HepG2 (cell line): ENCODE measurements at regions not wholly inside any gene's neighbourhood (a gene's known extent, or its start where the extent isn't known, plus 50 kb on each side); places are given as distances from the start of the nearest gene placed in this dataset.

Experiments
- ATAC-seq: fragments of 200-7000 bp; cut with Tn5 transposase; 3 replicates; pipeline ENCODE4 v1.9.1; 2020; ENCODE audit warnings: mild to moderate bottlenecking, moderate library complexity
- BruUV-seq: library from RNA; stranded (reverse); fragments of 400-500 nt; replicated peaks from 2 replicates; lab custom pipeline; 2021; lab: Mats Ljungman, UMichigan
- CTCF ChIA-PET: fragments of 300-600 bp; formaldehyde crosslinking; extraction: SDS; loops from one replicate; lab custom pipeline; 2021; ENCODE audit warnings: low total read pairs, inconsistent platforms, low intra/inter-chr PET ratio; lab: Yijun Ruan, JAX
- POLR2A ChIA-PET: fragments of 350-600 bp; sonication (Branson Sonifier 250); formaldehyde crosslinking; loops from one replicate; lab custom pipeline; 2020; ENCODE audit warnings: antibody characterized with exemption, inconsistent platforms; lab: Yijun Ruan, JAX
- DNase-seq: peaks from one replicate; pipeline ENCODE4 v3.0.0-alpha.2; 2015; ENCODE audit warnings: low spot score
- FAIRE-seq: peaks from 3 replicates; lab custom pipeline; 2011; peaks lifted over from hg19 to GRCh38; lab: Jason Lieb, UNC
- H2AFZ ChIP-seq: one replicate; pipeline ENCODE4 v1.6.1; 2011; ENCODE audit warnings: low read length, inconsistent platforms
- H3K27ac ChIP-seq: fragments of 300-600 bp; 3 replicates; pipeline ENCODE4 v1.8.0; 2011; ENCODE audit warnings: mixed run types, mild to moderate bottlenecking, mixed read lengths, low read length, inconsistent platforms; ENCODE audit not compliant: insufficient read depth; ENCODE audit errors: extremely low read length
- H3K27me3 ChIP-seq, 2 experiments: fragments of 200-600 bp in 1 of 2; 2 replicates in 1 of 2; 3 replicates in 1 of 2; pipeline versions ENCODE4 v1.6.0 to v1.8.0; 2011; ENCODE audit warnings: low read length in 2 of 2, mild to moderate bottlenecking in 2 of 2, moderate library complexity in 2 of 2, inconsistent platforms in 1 of 2; ENCODE audit not compliant: insufficient read depth in 2 of 2, control insufficient read depth in 1 of 2
- H3K36me3 ChIP-seq, 2 experiments: fragments of 200-600 bp in 1 of 2; replicated peaks in 1 of 2; 2 replicates in 1 of 2; 3 replicates in 1 of 2; pipeline versions ENCODE4 v1.5.1 to v1.8.0; 2011; ENCODE audit warnings: low read length in 2 of 2, inconsistent platforms in 1 of 2; ENCODE audit not compliant: insufficient read depth in 2 of 2, control insufficient read depth in 1 of 2
- H3K4me1 ChIP-seq: 2 replicates; pipeline ENCODE4 v1.5.1; 2012; ENCODE audit warnings: low read length, inconsistent platforms; ENCODE audit not compliant: insufficient read depth
- H3K4me2 ChIP-seq: 2 replicates; pipeline ENCODE4 v1.6.0; 2011; ENCODE audit warnings: low read depth, low read length, inconsistent platforms
- H3K4me3 ChIP-seq, 3 experiments: fragments of 200-600 bp in 1 of 3; sonication (generic), shearing (Covaris generic) in 1 of 3; replicated peaks in 1 of 3; 2 replicates each; pipeline ENCODE4 v1.5.1; 2011 to 2016; ENCODE audit warnings: low read length in 3 of 3, inconsistent platforms in 2 of 3, low read depth in 2 of 3, mild to moderate bottlenecking in 2 of 3, control low read depth in 1 of 3, mixed read lengths in 1 of 3; ENCODE audit not compliant: insufficient read depth in 1 of 3
- H3K79me2 ChIP-seq: one replicate; pipeline ENCODE4 v1.6.1; 2011; ENCODE audit warnings: low read length, inconsistent platforms; ENCODE audit not compliant: insufficient read depth
- H3K9ac ChIP-seq: 2 replicates; pipeline ENCODE4 v1.6.0; 2011; ENCODE audit warnings: mild to moderate bottlenecking, low read depth, low read length, inconsistent platforms; ENCODE audit not compliant: insufficient read depth
- H3K9me3 ChIP-seq: 2 replicates; pipeline ENCODE4 v1.5.1; 2012; ENCODE audit warnings: mild to moderate bottlenecking, low read length
- H4K20me1 ChIP-seq: 2 replicates; pipeline ENCODE4 v1.6.0; 2011; ENCODE audit warnings: inconsistent platforms, mild to moderate bottlenecking, low read length, moderate library complexity; ENCODE audit not compliant: insufficient read depth
- ARNT2 ChIP-seq: sonication (generic); formaldehyde crosslinking; IDR thresholded peaks from 2 replicates; pipeline ENCODE4 v1.8.0; 2022; ENCODE audit warnings: mild to moderate bottlenecking, low read depth, missing genetic modification reagents, moderate library complexity
- HNF4A ChIP-seq: sonication (generic); formaldehyde crosslinking; IDR thresholded peaks from 2 replicates; pipeline ENCODE4 v1.4.0; 2020; ENCODE audit warnings: missing genetic modification reagents
- IKZF5 ChIP-seq: IDR thresholded peaks from 2 replicates; pipeline ENCODE4 v1.6.1; 2018; ENCODE audit warnings: missing genetic modification reagents, mild to moderate bottlenecking, missing compliant biosample characterization
- MAZ ChIP-seq, 2 experiments: sonication (generic) in 1 of 2; formaldehyde crosslinking in 1 of 2; IDR thresholded peaks; 2 replicates each; pipeline versions ENCODE4 v1.5.0 to v1.6.1; 2012 to 2020; ENCODE audit warnings: low read depth in 2 of 2, mild to moderate bottlenecking in 2 of 2, borderline replicate concordance in 1 of 2, improper control_type of control experiment in 1 of 2, low read length in 1 of 2, missing genetic modification reagents in 1 of 2, moderate library complexity in 1 of 2
- ZEB1 ChIP-seq: IDR thresholded peaks from 2 replicates; pipeline ENCODE4 v1.6.1; 2012; ENCODE audit warnings: mild to moderate bottlenecking, low read depth, inconsistent platforms; ENCODE audit not compliant: insufficient replicate concordance
- ZNF512B ChIP-seq: sonication (generic); formaldehyde crosslinking; IDR thresholded peaks from 2 replicates; pipeline ENCODE4 v1.5.1; 2020; ENCODE audit warnings: missing genetic modification reagents, mild to moderate bottlenecking, borderline replicate concordance
- ZNF709 ChIP-seq: sonication (generic); formaldehyde crosslinking; IDR thresholded peaks from 2 replicates; pipeline ENCODE4 v1.5.0; 2020; ENCODE audit warnings: mild to moderate bottlenecking, missing genetic modification reagents
- ZNF773 ChIP-seq: sonication (generic); formaldehyde crosslinking; IDR thresholded peaks from 2 replicates; pipeline ENCODE4 v1.4.0; 2020; ENCODE audit warnings: missing genetic modification reagents, borderline replicate concordance
- WGBS: methylation state at CpG from one replicate; pipeline ENCODE4 v1.1.6; 2017; ENCODE audit warnings: low lambda C conversion rate; 5-methylcytosine and 5-hydroxymethylcytosine counted together
- in situ Hi-C: cut with HindIII; loops from 2 replicates; pipeline ENCODE4 v1.10.0; 2017; ENCODE audit warnings: low pct_unique_long_range_greater_than_20kb; ENCODE audit not compliant: extremely low pct_ligation_motif_present
- intact Hi-C: fragments of 100-400 bp; cut with micrococcal nuclease; formaldehyde crosslinking; loops from one replicate; pipeline ENCODE4 v1.10.0; 2022; ENCODE audit not compliant: unreplicated experiment

GRCh38 chr14:55772486-55772885 lies 192.5 kb downstream of the KTN1 start (continued):
- TF ChIP-seq ARNT2 (CRISPR knock-in tag) (no peak), MAZ (IDR thresholded peaks at IDR 0.05; ENCODE audit: borderline replicate concordance, low read depth, low read length) (no peak), MAZ (CRISPR knock-in tag; IDR thresholded peaks at IDR 0.05; ENCODE audit: low read depth) (no peak), ZEB1 (no peak), ZNF512B (CRISPR knock-in tag) (no peak), ZNF773 (CRISPR knock-in tag) (no peak), ZNF709 (no peak)
- TF ChIP-seq, all 625 proteins: peak for 0

- in situ Hi-C loops = no loop called here
- Histone ChIP-seq H3K9ac (no peak overlapping the region), H3K79me2 (no peaks in the 10 kb centered on the region), H3K4me3 (no peak overlapping the region), H3K4me1 (peaks cover 11% of the 10 kb centered on the region), H3K4me2 (no peak overlapping the region), H4K20me1 (no peaks in the 10 kb centered on the region), H3K27me3 (no peaks in the 10 kb centered on the region; a peak in 1 of 5 replicates), H3K27ac (no peak overlapping the region), H3K9me3 (no peaks in the 10 kb centered on the region), H2AFZ (no peak overlapping the region)
- no TSS peak for BruUV-seq
- DNase-seq (peak; percentile 19), FAIRE-seq (no peak), ATAC-seq (peak; percentile 83)
- POLR2A ChIA-PET = no interaction called here
- 9% methylated on average over 1 of the region's 1 CpG for WGBS
- no peak for TF ChIP-seq IKZF5 (CRISPR knock-in tag)
- peak; percentile 42; the same call in 1 of the 2 replicates for TF ChIP-seq HNF4A (CRISPR knock-in tag)
- TF ChIP-seq, all 625 proteins: peak for 1
- intact Hi-C loops = no loop called here
- CTCF ChIA-PET = no interaction called here
- no peaks in the 10 kb centered on the region for H3K36me3 ChIP-seq
These were observed 193.3 kb downstream of the KTN1 start for GRCh38 chr14:55773312-55773711.
